NOMO-1 (cell line): ENCODE measurements at regions not wholly inside any gene's neighbourhood (a gene's known extent, or its start where the extent isn't known, plus 50 kb on each side); places are given as distances from the start of the nearest gene placed in this dataset.

Source experiments
- DNase-seq, 2 experiments: peaks; one replicate each; lab custom pipeline; 2025; ENCODE audit not compliant: unreplicated experiment in 2 of 2; lab: John Stamatoyannopoulos, UW

- no peak for DNase-seq
Observed at GRCh38 chr2:105597011-105597805, 147.5 kb upstream of the NCK2 start.

- no peak for DNase-seq
Observed at GRCh38 chr2:105596411-105596921, 148.2 kb upstream of the NCK2 start.

GRCh38 chr2:105595536-105595935 lies 149.2 kb upstream of the NCK2 start:
- DNase-seq: no peak

GRCh38 chr2:105593221-105593967 lies 151.3 kb upstream of the NCK2 start:
- no peak for DNase-seq

- DNase-seq: no peak
Observed at GRCh38 chr2:105592288-105592687, 152.4 kb upstream of the NCK2 start.

GRCh38 chr2:105590780-105591660 lies 153.7 kb upstream of the NCK2 start:
- no peak for DNase-seq

GRCh38 chr2:105588581-105588980 lies 156.1 kb upstream of the NCK2 start:
- DNase-seq: no peak

GRCh38 chr2:105587637-105588036 lies 157.1 kb upstream of the NCK2 start:
- DNase-seq: no peak

GRCh38 chr2:105584435-105585010 lies 160.2 kb upstream of the NCK2 start:
- DNase-seq: no peak

GRCh38 chr2:105582952-105583660 lies 161.6 kb upstream of the NCK2 start:
- no peak for DNase-seq

- DNase-seq: no peak
Observed at GRCh38 chr2:105581555-105581944, 163.2 kb upstream of the NCK2 start.

GRCh38 chr2:105580870-105581554 lies 163.7 kb upstream of the NCK2 start:
- DNase-seq: no peak

GRCh38 chr2:105580216-105580615 lies 164.5 kb upstream of the NCK2 start:
- DNase-seq: no peak

GRCh38 chr2:105578166-105578565 lies 166.5 kb upstream of the NCK2 start:
- no peak for DNase-seq

GRCh38 chr2:105577762-105578161 lies 166.9 kb upstream of the NCK2 start:
- no peak for DNase-seq

GRCh38 chr2:105576440-105577241 lies 168.1 kb upstream of the NCK2 start:
- DNase-seq: peak; percentile 13 to 18

GRCh38 chr2:105576050-105576439 lies 168.7 kb upstream of the NCK2 start:
- no peak for DNase-seq

GRCh38 chr2:105575499-105576025 lies 169.2 kb upstream of the NCK2 start:
- no peak for DNase-seq
